ENCODE measurements at regions not wholly inside any gene's neighbourhood (a gene's known extent, or its start where the extent isn't known, plus 50 kb on each side); places are given as distances from the start of the nearest gene placed in this dataset.

GRCh38 chr11:91871791-91872190 is 352.8 kb upstream of the FAT3 start:
- TF ChIP-seq, protein P1, sequence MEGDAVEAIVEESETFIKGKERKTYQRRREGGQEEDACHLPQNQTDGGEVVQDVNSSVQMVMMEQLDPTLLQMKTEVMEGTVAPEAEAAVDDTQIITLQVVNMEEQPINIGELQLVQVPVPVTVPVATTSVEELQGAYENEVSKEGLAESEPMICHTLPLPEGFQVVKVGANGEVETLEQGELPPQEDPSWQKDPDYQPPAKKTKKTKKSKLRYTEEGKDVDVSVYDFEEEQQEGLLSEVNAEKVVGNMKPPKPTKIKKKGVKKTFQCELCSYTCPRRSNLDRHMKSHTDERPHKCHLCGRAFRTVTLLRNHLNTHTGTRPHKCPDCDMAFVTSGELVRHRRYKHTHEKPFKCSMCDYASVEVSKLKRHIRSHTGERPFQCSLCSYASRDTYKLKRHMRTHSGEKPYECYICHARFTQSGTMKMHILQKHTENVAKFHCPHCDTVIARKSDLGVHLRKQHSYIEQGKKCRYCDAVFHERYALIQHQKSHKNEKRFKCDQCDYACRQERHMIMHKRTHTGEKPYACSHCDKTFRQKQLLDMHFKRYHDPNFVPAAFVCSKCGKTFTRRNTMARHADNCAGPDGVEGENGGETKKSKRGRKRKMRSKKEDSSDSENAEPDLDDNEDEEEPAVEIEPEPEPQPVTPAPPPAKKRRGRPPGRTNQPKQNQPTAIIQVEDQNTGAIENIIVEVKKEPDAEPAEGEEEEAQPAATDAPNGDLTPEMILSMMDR (conservative IDR thresholded peaks at IDR 0.05 in 1 of 2, IDR thresholded peaks at IDR 0.05 in 1 of 2; ENCODE audit: extremely low read depth in 1 of 2, insufficient read depth in 1 of 2, low read depth in 1 of 2, low read length in 2 of 2), result no peak
- TF ChIP-seq EZH2 (IDR thresholded peaks at IDR 0.05; ENCODE audit: borderline replicate concordance, low read length), result no peak
